ENCODE measurements at regions not wholly inside any gene's neighbourhood (a gene's known extent, or its start where the extent isn't known, plus 50 kb on each side); places are given as distances from the start of the nearest gene placed in this dataset.

- no peak for TF ChIP-seq ZFP3 (CRISPR knock-in tag; IDR thresholded peaks at IDR 0.05)
- TF ChIP-seq RARB (CRISPR knock-in tag; IDR thresholded peaks at IDR 0.05), result no peak
- no peak for TF ChIP-seq TCF4 (CRISPR knock-in tag; IDR thresholded peaks at IDR 0.05; ENCODE audit: borderline replicate concordance)
- TF ChIP-seq ARNTL (CRISPR knock-in tag; IDR thresholded peaks at IDR 0.05; ENCODE audit: borderline replicate concordance, low read depth), result no peak
- TF ChIP-seq PATZ1 (CRISPR knock-in tag; IDR thresholded peaks at IDR 0.05; ENCODE audit: borderline replicate concordance), result no peak
- TF ChIP-seq OSR1 (CRISPR knock-in tag; IDR thresholded peaks at IDR 0.05), result no peak
- TF ChIP-seq ZNF565 (CRISPR knock-in tag; conservative IDR thresholded peaks at IDR 0.05; ENCODE audit: low read depth), result no peak
- TF ChIP-seq CREB5 (CRISPR knock-in tag; IDR thresholded peaks at IDR 0.05; ENCODE audit: low read depth), result no peak
- TF ChIP-seq POU6F1 (CRISPR knock-in tag; IDR thresholded peaks at IDR 0.05; ENCODE audit: borderline replicate concordance, low read depth), result no peak
- TF ChIP-seq ZNF70 (CRISPR knock-in tag; IDR thresholded peaks at IDR 0.05), result no peak
- no peak for TF ChIP-seq SNAI2 (CRISPR knock-in tag; IDR thresholded peaks at IDR 0.05)
- no peak for TF ChIP-seq TOX (CRISPR knock-in tag; IDR thresholded peaks at IDR 0.05; ENCODE audit: borderline replicate concordance)
- TF ChIP-seq ZFP30 (CRISPR knock-in tag; IDR thresholded peaks at IDR 0.05), result no peak
- TF ChIP-seq GLIS3 (CRISPR knock-in tag; IDR thresholded peaks at IDR 0.05), result no peak
- no peak for TF ChIP-seq ISL1 (CRISPR knock-in tag; IDR thresholded peaks at IDR 0.05)
- TF ChIP-seq ZNF8 (CRISPR knock-in tag; IDR thresholded peaks at IDR 0.05), result no peak
- no peak for TF ChIP-seq TSHZ2 (CRISPR knock-in tag; IDR thresholded peaks at IDR 0.05)
- TF ChIP-seq BACH2 (CRISPR knock-in tag; IDR thresholded peaks at IDR 0.05; ENCODE audit: borderline replicate concordance), result no peak
- TF ChIP-seq CSRNP3 (CRISPR knock-in tag; IDR thresholded peaks at IDR 0.05), result no peak
- no peak for TF ChIP-seq ESRRG (CRISPR knock-in tag; IDR thresholded peaks at IDR 0.05)
- ATAC-seq, result no peak
These were observed 220.2 kb upstream of the COL8A1 start for GRCh38 chr3:99418209-99418635.

- TF ChIP-seq ESRRG (CRISPR knock-in tag; IDR thresholded peaks at IDR 0.05) (no peak), ZFP3 (CRISPR knock-in tag; IDR thresholded peaks at IDR 0.05) (no peak), BACH2 (CRISPR knock-in tag; IDR thresholded peaks at IDR 0.05; ENCODE audit: borderline replicate concordance) (no peak), CSRNP3 (CRISPR knock-in tag; IDR thresholded peaks at IDR 0.05) (no peak), TCF4 (CRISPR knock-in tag; IDR thresholded peaks at IDR 0.05; ENCODE audit: borderline replicate concordance) (no peak), CREB5 (CRISPR knock-in tag; IDR thresholded peaks at IDR 0.05; ENCODE audit: low read depth) (no peak), SNAI2 (CRISPR knock-in tag; IDR thresholded peaks at IDR 0.05) (no peak)
- peak; percentile 90 for ATAC-seq
These were observed 224.9 kb upstream of the COL8A1 start for GRCh38 chr3:99413504-99413903.

All from SK-N-SH treated with all-trans-retinoic acid at 6 μM for 48 hours (cell line).